ENCODE measurements at regions not wholly inside any gene's neighbourhood (a gene's known extent, or its start where the extent isn't known, plus 50 kb on each side); places are given as distances from the start of the nearest gene placed in this dataset.
"Not testable (repeated sequence)": the region's sequence is repeated elsewhere in the genome, so short reads cannot be mapped to it uniquely, and the experiment has no call there.

DNA sequence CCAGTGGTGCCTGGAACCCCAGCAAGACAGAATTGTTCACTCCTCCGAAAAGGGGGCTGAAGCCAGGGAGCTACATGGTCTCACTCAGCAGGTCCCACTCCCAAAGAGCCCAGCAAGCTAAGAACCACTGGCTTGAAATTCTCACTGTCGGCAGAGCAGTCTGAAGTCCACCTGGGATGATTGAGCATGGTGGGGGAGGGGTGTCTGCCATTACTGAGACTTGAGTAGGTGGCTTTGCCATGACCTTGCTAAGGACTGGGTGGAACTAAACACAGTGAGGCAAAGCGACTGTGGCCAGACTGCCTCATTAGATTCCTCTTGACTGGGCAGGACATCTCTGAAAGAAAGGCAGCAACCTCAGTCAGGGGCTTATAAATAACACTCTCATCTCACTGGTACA lies 122.6 kb upstream of the ZC4H2 start:
- TF ChIP-seq, protein P1, sequence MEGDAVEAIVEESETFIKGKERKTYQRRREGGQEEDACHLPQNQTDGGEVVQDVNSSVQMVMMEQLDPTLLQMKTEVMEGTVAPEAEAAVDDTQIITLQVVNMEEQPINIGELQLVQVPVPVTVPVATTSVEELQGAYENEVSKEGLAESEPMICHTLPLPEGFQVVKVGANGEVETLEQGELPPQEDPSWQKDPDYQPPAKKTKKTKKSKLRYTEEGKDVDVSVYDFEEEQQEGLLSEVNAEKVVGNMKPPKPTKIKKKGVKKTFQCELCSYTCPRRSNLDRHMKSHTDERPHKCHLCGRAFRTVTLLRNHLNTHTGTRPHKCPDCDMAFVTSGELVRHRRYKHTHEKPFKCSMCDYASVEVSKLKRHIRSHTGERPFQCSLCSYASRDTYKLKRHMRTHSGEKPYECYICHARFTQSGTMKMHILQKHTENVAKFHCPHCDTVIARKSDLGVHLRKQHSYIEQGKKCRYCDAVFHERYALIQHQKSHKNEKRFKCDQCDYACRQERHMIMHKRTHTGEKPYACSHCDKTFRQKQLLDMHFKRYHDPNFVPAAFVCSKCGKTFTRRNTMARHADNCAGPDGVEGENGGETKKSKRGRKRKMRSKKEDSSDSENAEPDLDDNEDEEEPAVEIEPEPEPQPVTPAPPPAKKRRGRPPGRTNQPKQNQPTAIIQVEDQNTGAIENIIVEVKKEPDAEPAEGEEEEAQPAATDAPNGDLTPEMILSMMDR (conservative IDR thresholded peaks at IDR 0.05; ENCODE audit: low read depth, low read length) = no peak

DNA sequence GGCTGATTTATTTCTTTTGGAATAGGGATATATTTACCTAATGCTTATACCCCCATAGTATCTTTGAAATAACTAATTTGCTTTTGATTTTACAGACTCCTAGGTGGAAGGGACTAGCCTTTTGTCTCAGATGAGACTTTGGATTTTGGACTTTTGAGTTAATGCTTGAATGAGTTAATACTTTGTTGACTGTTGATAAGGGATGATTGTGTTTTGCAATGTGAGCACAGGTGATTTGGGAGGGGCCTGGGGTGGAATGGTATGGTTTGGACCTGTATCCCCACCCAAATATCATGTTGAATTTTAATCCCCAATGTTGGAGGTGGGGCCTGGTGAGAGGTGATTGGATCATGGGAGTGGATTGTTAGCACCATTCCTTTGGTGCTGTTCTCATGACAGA lies 117.4 kb upstream of the ZC4H2 start:
- no peak for DNase-seq (ENCODE audit: low read depth)
- TF ChIP-seq, protein P1 (conservative IDR thresholded peaks at IDR 0.05; ENCODE audit: low read depth, low read length) = no peak
- no peak overlapping the region for H3K4me3 ChIP-seq (ENCODE audit: low read length)

More for the DNA sequence above, 122.6 kb upstream of the ZC4H2 start:
- H3K4me3 ChIP-seq (ENCODE audit: low read length) = no peak overlapping the region
- DNase-seq (ENCODE audit: low read depth) = no peak

DNA sequence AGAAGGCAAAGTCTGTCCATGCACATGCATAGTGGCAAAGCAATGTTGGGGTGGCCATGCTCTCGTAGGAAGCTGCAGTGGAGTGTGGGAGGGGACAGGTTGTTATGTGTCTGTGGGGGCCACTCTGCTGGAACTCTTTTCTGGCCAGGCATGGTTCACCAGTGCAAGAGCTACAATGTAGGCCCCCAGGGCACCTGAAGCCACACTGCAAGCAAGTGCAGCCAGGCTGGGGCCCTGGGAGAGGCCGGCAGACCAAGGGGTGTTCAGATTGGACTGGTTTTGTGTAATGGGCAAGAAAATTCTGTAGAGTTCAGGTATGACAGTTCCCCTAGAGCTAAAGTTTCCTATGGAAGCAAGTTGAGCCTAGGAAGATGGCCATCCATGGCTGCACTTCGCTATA lies 97.0 kb upstream of the ZC4H2 start:
- TF ChIP-seq, protein P1 (conservative IDR thresholded peaks at IDR 0.05; ENCODE audit: low read depth, low read length) = no peak
- H3K4me3 ChIP-seq (ENCODE audit: low read length) = no peak overlapping the region
- DNase-seq (ENCODE audit: low read depth) = no peak

DNA sequence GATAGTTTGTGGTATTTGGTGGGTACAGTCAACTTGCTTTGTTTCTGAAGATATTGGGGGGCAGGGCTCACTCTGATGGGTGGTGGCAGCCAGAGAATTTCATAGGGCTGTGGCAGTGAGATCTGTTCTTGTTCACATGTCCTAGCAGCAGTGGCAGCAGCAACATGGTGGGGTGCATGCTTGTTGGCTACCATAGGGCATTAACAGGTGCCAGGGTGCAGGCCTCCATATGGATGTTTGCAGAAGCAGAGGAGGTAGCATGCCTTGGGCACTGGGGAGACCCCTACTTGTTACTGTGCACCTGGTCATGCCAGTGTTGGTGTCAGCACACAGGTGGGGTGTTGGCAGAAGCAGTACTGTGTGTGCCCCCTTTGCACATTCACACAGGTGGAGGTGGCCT lies 96.3 kb upstream of the ZC4H2 start:
- no peak for DNase-seq (ENCODE audit: low read depth)
- H3K4me3 ChIP-seq (ENCODE audit: low read length) = no peak overlapping the region
- TF ChIP-seq, protein P1 (conservative IDR thresholded peaks at IDR 0.05; ENCODE audit: low read depth, low read length) = no peak

DNA sequence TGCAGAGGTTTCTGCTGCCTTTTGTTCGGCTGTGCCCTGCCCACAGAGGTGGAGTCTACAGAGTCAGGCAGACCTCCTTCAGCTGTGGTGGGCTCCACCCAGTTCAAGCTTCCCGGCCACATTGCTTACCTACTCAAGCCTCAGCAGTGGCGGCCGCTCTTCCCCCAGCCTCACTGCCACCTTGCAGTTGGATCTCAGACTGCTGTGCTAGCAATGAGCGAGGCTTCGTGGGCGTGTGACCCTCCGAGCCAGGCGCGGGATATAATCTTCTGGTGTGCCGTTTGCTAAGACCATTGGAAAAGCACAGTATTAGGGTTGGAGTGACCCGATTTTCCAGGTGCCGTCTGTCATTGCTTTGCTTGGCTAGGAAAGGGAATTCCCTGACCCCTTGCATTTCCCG lies 82.4 kb upstream of the ZC4H2 start:
- DNase-seq (ENCODE audit: low read depth); H3K4me3 ChIP-seq (ENCODE audit: low read length): not testable (repeated sequence)

DNA sequence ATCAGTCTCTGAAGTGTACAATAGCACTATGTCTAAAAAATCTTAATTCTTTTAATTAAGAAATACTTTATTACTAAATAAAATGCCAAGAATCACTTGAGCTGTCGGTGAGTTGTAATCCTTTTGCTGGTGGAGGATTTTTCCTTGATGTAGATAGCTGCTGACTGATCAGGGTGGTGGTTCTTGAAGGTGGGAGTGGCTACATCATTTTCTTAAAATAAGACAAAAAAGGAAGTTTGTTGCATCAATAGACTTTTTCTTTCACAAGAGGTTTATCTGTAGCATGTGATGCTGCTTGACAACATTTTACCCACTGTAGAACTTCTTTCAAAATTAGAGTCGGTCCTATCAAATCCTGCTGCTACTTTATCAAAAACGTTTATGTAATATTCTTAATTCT lies 68.8 kb upstream of the ZC4H2 start:
- no peak overlapping the region for H3K4me3 ChIP-seq (ENCODE audit: low read length)
- DNase-seq (ENCODE audit: low read depth) = no peak
- TF ChIP-seq, protein P1 (conservative IDR thresholded peaks at IDR 0.05; ENCODE audit: low read depth, low read length) = no peak

DNA sequence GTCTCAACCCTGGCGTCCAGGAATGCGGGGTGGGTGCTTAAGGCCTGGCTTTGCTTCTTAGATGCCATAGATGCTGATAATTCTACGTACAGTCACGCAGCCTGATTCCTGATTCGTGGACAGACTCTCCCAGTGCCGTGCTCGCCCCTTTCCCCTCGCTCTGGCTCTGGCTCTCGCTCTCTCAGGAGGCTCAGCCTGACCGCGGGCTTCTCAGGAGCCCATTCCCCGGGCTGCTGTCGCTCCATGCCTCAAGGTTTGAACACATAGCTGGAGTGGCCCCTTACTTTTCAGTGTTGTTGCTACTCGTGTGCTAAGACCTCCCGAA lies 59.2 kb upstream of the ZC4H2 start:
- no peak for DNase-seq (ENCODE audit: low read depth)
- TF ChIP-seq, protein P1 (conservative IDR thresholded peaks at IDR 0.05; ENCODE audit: low read depth, low read length) = no peak
- peak overlapping the region; percentile 39 for H3K4me3 ChIP-seq (ENCODE audit: low read length)
